K562 (cell line): ENCODE measurements at regions not wholly inside any gene's neighbourhood (a gene's known extent, or its start where the extent isn't known, plus 50 kb on each side); places are given as distances from the start of the nearest gene placed in this dataset.

Experiments
- ATAC-seq: fragments of 200-7000 bp; cut with Tn5 transposase; 3 replicates; pipeline ENCODE4 v1.9.1; 2020; ENCODE audit warnings: moderate library complexity
- BruUV-seq: library from RNA; stranded (reverse); fragments of 400-500 nt; replicated peaks from 2 replicates; lab custom pipeline; 2021; lab: Mats Ljungman, UMichigan
- CTCF ChIA-PET: fragments of 300-600 bp; formaldehyde crosslinking; extraction: SDS; loops from one replicate; lab custom pipeline; 2021; ENCODE audit warnings: low intra/inter-chr PET ratio; lab: Yijun Ruan, JAX
- POLR2A ChIA-PET: fragments of 300-600, 350-650 bp; sonication (Branson Sonifier 250); formaldehyde crosslinking; extraction: SDS; loops from one replicate; lab custom pipeline; 2021; ENCODE audit warnings: antibody characterized with exemption, inconsistent platforms; lab: Yijun Ruan, JAX
- DNase-seq, 4 experiments: peaks; one replicate each; pipeline versions ENCODE4 v3.0.0 to v3.0.0-alpha.2; 2011 to 2018; ENCODE audit warnings: low spot score in 3 of 4, mixed read lengths in 3 of 4; ENCODE audit errors: extremely low read depth in 1 of 4
- FAIRE-seq: peaks from 2 replicates; lab custom pipeline; 2011; peaks lifted over from hg19 to GRCh38; lab: Jason Lieb, UNC
- H2AFZ ChIP-seq: 2 replicates; pipeline ENCODE4 v1.6.0; 2011; ENCODE audit warnings: low read depth, low read length, control low read depth, inconsistent platforms
- H3K27ac ChIP-seq: fragments of 200-600 bp; 3 replicates; pipeline ENCODE4 v1.8.0; 2011; ENCODE audit warnings: low read depth, mild to moderate bottlenecking, control low read depth, inconsistent platforms, low read length, moderate library complexity, mixed read lengths; ENCODE audit errors: extremely low read depth
- H3K27me3 ChIP-seq, 2 experiments: fragments of 300-600 bp in 1 of 2; 2 replicates in 1 of 2; 3 replicates in 1 of 2; pipeline versions ENCODE4 v1.6.0 to v1.8.0; 2011; ENCODE audit warnings: inconsistent platforms in 2 of 2, low read length in 2 of 2, mild to moderate bottlenecking in 1 of 2, mixed read lengths in 1 of 2, moderate library complexity in 1 of 2; ENCODE audit not compliant: control insufficient read depth in 2 of 2, insufficient read depth in 2 of 2
- H3K36me3 ChIP-seq: fragments of 300-600 bp; 3 replicates; pipeline ENCODE4 v1.8.0; 2011; ENCODE audit warnings: mild to moderate bottlenecking, low read length, inconsistent platforms; ENCODE audit not compliant: control insufficient read depth, insufficient read depth
- H3K4me1 ChIP-seq, 2 experiments: fragments of 200-600 bp in 1 of 2; replicated peaks in 1 of 2; 2 replicates in 1 of 2; 3 replicates in 1 of 2; pipeline versions ENCODE4 v1.5.1 to v1.8.0; 2011; ENCODE audit warnings: inconsistent platforms in 2 of 2, low read length in 2 of 2, mild to moderate bottlenecking in 1 of 2, mixed read lengths in 1 of 2, moderate library complexity in 1 of 2; ENCODE audit not compliant: control insufficient read depth in 2 of 2, insufficient read depth in 2 of 2
- H3K4me2 ChIP-seq: 2 replicates; pipeline ENCODE4 v1.6.1; 2011; ENCODE audit warnings: low read length, control low read depth, inconsistent platforms, mixed read lengths; ENCODE audit not compliant: insufficient read depth
- H3K4me3 ChIP-seq: fragments of 200-600 bp; sonication (generic), shearing (Covaris generic); 2 replicates; pipeline ENCODE4 v1.5.1; 2016; ENCODE audit warnings: control low read depth, inconsistent platforms
- H3K79me2 ChIP-seq: fragments of 200-600 bp; 3 replicates; pipeline ENCODE4 v1.8.0; 2011; ENCODE audit warnings: low read length, inconsistent platforms; ENCODE audit not compliant: control insufficient read depth, insufficient read depth
- H3K9ac ChIP-seq, 2 experiments: 2 replicates each; pipeline versions ENCODE4 v1.6.0 to v1.6.1; 2011; ENCODE audit warnings: low read depth in 2 of 2, low read length in 2 of 2, control low read depth in 1 of 2, inconsistent platforms in 1 of 2, mild to moderate bottlenecking in 1 of 2, mixed read lengths in 1 of 2; ENCODE audit not compliant: insufficient read depth in 1 of 2
- H3K9me1 ChIP-seq: one replicate; pipeline ENCODE4 v1.6.0; 2011; ENCODE audit warnings: inconsistent platforms, mild to moderate bottlenecking, low read length, moderate library complexity; ENCODE audit not compliant: control insufficient read depth, insufficient read depth
- H3K9me3 ChIP-seq: replicated peaks from 2 replicates; pipeline ENCODE4 v1.5.1; 2011; ENCODE audit warnings: low read depth, low read length, inconsistent platforms; ENCODE audit not compliant: control insufficient read depth, insufficient read depth
- H4K20me1 ChIP-seq: replicated peaks from 2 replicates; pipeline ENCODE4 v1.6.1; 2011; ENCODE audit warnings: low read length, inconsistent platforms, mixed read lengths; ENCODE audit not compliant: control insufficient read depth, insufficient read depth
- HDAC1 ChIP-seq, 2 experiments: fragments of 450-650 bp; IDR thresholded peaks; 2 replicates each; pipeline ENCODE4 v1.6.1; 2016 to 2017; ENCODE audit warnings: inconsistent platforms in 1 of 2, mild to moderate bottlenecking in 1 of 2, moderate library complexity in 1 of 2
- HDAC2 ChIP-seq: fragments of 450-650 bp; IDR thresholded peaks from 2 replicates; pipeline ENCODE4 v1.6.1; 2016; ENCODE audit warnings: mild to moderate bottlenecking
- ZKSCAN1 ChIP-seq: fragments of 150-350 bp; IDR thresholded peaks from 2 replicates; pipeline ENCODE4 v1.6.1; 2016; ENCODE audit warnings: low read depth, low read length
- ZNF311 ChIP-seq: fragments of 250-450 bp; sonication (Bioruptor Pico); IDR thresholded peaks from 2 replicates; pipeline ENCODE4 v1.4.0; 2020; ENCODE audit warnings: mild to moderate bottlenecking, moderate library complexity
- ZNF444 ChIP-seq: fragments of 250-450 bp; sonication (Bioruptor Pico); IDR thresholded peaks from 2 replicates; pipeline ENCODE4 v1.4.0; 2020; ENCODE audit warnings: mild to moderate bottlenecking, moderate library complexity
- WGBS: fragments of 100-300 bp; shearing (Covaris generic); methylation state at CpG from one replicate; pipeline ENCODE4 v1.1.6; 2016; ENCODE audit warnings: low coverage, mixed read lengths; ENCODE audit not compliant: insufficient coverage; ENCODE audit errors: missing lambda C conversion rate; 5-methylcytosine and 5-hydroxymethylcytosine counted together
- in situ Hi-C: fragments of 300-500 bp; cut with MboI; formaldehyde crosslinking; loops from 4 replicates; pipeline ENCODE4 v1.15.0; 2018; ENCODE audit warnings: inconsistent platforms, mixed read lengths
- intact Hi-C: fragments of 100-400 bp; cut with micrococcal nuclease; formaldehyde crosslinking; loops from 2 replicates; pipeline ENCODE4 v1.14.2; 2022
- TF ChIP-seq, protein P1 (sequence below): fragments of 200-800 bp; sonication (Bioruptor generic); IDR thresholded peaks from 2 replicates; pipeline ENCODE4 v1.6.1; 2016; ENCODE audit warnings: missing genetic modification characterization, missing compliant biosample characterization
- TF ChIP-seq, protein P2 (sequence below): sonication (generic); formaldehyde crosslinking; IDR thresholded peaks from 2 replicates; pipeline ENCODE4 v1.8.1; 2023; ENCODE audit warnings: mild to moderate bottlenecking, missing genetic modification reagents
- TF ChIP-seq, protein P3 (sequence below): fragments of 250-450 bp; sonication (Bioruptor Pico); IDR thresholded peaks from 2 replicates; pipeline ENCODE4 v1.4.0; 2020
- TF ChIP-seq, protein P4 (sequence below): fragments of 250-450 bp; sonication (Bioruptor Pico); IDR thresholded peaks from 2 replicates; pipeline ENCODE4 v1.6.1; 2021; ENCODE audit warnings: mild to moderate bottlenecking

DNA sequence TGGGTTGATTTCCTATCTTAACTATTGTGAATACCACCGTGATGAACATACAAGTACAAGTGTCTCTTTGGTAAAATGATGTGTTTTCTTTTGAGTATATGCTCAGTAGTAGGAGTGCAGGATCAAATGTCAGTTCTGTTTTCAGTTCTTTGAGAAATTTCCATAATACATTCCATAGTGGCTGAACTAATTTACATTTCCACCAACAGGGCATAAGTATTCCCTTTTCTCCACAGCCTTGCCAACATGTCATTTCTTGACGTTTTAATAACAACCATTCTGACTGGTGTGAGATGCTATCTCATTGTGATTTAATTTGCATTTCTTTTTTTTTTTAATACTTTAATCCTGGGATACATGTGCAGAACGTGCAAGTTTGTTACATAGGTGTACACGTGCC, 268.8 kb downstream of the CENPW start:
- intact Hi-C loops (no loop called here), in situ Hi-C loops (no loop called here)
- POLR2A ChIA-PET, result no interaction called here
- no peak overlapping the region for H3K9ac ChIP-seq
- H3K27me3 ChIP-seq, result no peaks in the 10 kb centered on the region
- H3K9me3 ChIP-seq, result no peaks in the 10 kb centered on the region
- ATAC-seq (no peak), DNase-seq (no peak), FAIRE-seq (no peak)
- H3K36me3 ChIP-seq, result no peaks in the 10 kb centered on the region
- no peaks in the 10 kb centered on the region for H3K4me1 ChIP-seq
- no TSS peak for BruUV-seq
- no peak overlapping the region for H3K27ac ChIP-seq
- 0% methylated on average over 4 of the region's 4 CpGs for WGBS
- no peaks in the 10 kb centered on the region for H3K9me1 ChIP-seq
- H3K4me3 ChIP-seq, result no peak overlapping the region
- H3K4me2 ChIP-seq, result no peak overlapping the region
- no peaks in the 10 kb centered on the region for H4K20me1 ChIP-seq
- H2AFZ ChIP-seq, result no peak overlapping the region
- CTCF ChIA-PET, result no interaction called here
- no peaks in the 10 kb centered on the region for H3K79me2 ChIP-seq
- TF ChIP-seq, protein P1, sequence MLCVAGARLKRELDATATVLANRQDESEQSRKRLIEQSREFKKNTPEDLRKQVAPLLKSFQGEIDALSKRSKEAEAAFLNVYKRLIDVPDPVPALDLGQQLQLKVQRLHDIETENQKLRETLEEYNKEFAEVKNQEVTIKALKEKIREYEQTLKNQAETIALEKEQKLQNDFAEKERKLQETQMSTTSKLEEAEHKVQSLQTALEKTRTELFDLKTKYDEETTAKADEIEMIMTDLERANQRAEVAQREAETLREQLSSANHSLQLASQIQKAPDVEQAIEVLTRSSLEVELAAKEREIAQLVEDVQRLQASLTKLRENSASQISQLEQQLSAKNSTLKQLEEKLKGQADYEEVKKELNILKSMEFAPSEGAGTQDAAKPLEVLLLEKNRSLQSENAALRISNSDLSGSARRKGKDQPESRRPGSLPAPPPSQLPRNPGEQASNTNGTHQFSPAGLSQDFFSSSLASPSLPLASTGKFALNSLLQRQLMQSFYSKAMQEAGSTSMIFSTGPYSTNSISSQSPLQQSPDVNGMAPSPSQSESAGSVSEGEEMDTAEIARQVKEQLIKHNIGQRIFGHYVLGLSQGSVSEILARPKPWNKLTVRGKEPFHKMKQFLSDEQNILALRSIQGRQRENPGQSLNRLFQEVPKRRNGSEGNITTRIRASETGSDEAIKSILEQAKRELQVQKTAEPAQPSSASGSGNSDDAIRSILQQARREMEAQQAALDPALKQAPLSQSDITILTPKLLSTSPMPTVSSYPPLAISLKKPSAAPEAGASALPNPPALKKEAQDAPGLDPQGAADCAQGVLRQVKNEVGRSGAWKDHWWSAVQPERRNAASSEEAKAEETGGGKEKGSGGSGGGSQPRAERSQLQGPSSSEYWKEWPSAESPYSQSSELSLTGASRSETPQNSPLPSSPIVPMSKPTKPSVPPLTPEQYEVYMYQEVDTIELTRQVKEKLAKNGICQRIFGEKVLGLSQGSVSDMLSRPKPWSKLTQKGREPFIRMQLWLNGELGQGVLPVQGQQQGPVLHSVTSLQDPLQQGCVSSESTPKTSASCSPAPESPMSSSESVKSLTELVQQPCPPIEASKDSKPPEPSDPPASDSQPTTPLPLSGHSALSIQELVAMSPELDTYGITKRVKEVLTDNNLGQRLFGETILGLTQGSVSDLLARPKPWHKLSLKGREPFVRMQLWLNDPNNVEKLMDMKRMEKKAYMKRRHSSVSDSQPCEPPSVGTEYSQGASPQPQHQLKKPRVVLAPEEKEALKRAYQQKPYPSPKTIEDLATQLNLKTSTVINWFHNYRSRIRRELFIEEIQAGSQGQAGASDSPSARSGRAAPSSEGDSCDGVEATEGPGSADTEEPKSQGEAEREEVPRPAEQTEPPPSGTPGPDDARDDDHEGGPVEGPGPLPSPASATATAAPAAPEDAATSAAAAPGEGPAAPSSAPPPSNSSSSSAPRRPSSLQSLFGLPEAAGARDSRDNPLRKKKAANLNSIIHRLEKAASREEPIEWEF (CRISPR knock-in tag), result no peak
- TF ChIP-seq ZNF311 (CRISPR knock-in tag) (no peak), HDAC1 (IDR thresholded peaks at IDR 0.05) (no peak), ZNF444 (CRISPR knock-in tag) (no peak), HDAC2 (no peak), ZKSCAN1 (no peak)
- TF ChIP-seq, protein P2, sequence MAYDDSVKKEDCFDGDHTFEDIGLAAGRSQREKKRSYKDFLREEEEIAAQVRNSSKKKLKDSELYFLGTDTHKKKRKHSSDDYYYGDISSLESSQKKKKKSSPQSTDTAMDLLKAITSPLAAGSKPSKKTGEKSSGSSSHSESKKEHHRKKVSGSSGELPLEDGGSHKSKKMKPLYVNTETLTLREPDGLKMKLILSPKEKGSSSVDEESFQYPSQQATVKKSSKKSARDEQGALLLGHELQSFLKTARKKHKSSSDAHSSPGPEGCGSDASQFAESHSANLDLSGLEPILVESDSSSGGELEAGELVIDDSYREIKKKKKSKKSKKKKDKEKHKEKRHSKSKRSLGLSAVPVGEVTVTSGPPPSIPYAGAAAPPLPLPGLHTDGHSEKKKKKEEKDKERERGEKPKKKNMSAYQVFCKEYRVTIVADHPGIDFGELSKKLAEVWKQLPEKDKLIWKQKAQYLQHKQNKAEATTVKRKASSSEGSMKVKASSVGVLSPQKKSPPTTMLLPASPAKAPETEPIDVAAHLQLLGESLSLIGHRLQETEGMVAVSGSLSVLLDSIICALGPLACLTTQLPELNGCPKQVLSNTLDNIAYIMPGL, result no peak
- TF ChIP-seq, protein P3, sequence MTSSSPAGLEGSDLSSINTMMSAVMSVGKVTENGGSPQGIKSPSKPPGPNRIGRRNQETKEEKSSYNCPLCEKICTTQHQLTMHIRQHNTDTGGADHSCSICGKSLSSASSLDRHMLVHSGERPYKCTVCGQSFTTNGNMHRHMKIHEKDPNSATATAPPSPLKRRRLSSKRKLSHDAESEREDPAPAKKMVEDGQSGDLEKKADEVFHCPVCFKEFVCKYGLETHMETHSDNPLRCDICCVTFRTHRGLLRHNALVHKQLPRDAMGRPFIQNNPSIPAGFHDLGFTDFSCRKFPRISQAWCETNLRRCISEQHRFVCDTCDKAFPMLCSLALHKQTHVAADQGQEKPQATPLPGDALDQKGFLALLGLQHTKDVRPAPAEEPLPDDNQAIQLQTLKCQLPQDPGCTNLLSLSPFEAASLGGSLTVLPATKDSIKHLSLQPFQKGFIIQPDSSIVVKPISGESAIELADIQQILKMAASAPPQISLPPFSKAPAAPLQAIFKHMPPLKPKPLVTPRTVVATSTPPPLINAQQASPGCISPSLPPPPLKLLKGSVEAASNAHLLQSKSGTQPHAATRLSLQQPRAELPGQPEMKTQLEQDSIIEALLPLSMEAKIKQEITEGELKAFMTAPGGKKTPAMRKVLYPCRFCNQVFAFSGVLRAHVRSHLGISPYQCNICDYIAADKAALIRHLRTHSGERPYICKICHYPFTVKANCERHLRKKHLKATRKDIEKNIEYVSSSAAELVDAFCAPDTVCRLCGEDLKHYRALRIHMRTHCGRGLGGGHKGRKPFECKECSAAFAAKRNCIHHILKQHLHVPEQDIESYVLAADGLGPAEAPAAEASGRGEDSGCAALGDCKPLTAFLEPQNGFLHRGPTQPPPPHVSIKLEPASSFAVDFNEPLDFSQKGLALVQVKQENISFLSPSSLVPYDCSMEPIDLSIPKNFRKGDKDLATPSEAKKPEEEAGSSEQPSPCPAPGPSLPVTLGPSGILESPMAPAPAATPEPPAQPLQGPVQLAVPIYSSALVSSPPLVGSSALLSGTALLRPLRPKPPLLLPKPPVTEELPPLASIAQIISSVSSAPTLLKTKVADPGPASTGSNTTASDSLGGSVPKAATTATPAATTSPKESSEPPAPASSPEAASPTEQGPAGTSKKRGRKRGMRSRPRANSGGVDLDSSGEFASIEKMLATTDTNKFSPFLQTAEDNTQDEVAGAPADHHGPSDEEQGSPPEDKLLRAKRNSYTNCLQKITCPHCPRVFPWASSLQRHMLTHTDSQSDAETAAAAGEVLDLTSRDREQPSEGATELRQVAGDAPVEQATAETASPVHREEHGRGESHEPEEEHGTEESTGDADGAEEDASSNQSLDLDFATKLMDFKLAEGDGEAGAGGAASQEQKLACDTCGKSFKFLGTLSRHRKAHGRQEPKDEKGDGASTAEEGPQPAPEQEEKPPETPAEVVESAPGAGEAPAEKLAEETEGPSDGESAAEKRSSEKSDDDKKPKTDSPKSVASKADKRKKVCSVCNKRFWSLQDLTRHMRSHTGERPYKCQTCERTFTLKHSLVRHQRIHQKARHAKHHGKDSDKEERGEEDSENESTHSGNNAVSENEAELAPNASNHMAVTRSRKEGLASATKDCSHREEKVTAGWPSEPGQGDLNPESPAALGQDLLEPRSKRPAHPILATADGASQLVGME, result no peak
- TF ChIP-seq, protein P4, sequence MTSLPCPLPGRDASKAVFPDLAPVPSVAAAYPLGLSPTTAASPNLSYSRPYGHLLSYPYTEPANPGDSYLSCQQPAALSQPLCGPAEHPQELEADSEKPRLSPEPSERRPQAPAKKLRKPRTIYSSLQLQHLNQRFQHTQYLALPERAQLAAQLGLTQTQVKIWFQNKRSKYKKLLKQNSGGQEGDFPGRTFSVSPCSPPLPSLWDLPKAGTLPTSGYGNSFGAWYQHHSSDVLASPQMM (CRISPR knock-in tag), result no peak
